Ishikawa (cell line): ENCODE measurements at regions not wholly inside any gene's neighbourhood (a gene's known extent, or its start where the extent isn't known, plus 50 kb on each side); places are given as distances from the start of the nearest gene placed in this dataset.

Experiments used
- CEBPB ChIP-seq: IDR thresholded peaks from 2 replicates; pipeline ENCODE4 v1.6.1; 2012
- CREB1 ChIP-seq: IDR thresholded peaks from 2 replicates; pipeline ENCODE4 v1.6.1; 2012; ENCODE audit warnings: low read depth
- EP300 ChIP-seq: IDR thresholded peaks from 2 replicates; pipeline ENCODE4 v1.6.1; 2012; ENCODE audit warnings: borderline replicate concordance
- FOXM1 ChIP-seq: IDR thresholded peaks from 2 replicates; pipeline ENCODE4 v1.6.1; 2012; ENCODE audit warnings: low read depth, borderline replicate concordance
- RAD21 ChIP-seq: IDR thresholded peaks from 2 replicates; pipeline ENCODE4 v1.6.1; 2012; ENCODE audit warnings: low read depth
- REST ChIP-seq: IDR thresholded peaks from 2 replicates; pipeline ENCODE4 v1.6.1; 2012; ENCODE audit warnings: low read depth, mild to moderate bottlenecking
- TAF1 ChIP-seq: IDR thresholded peaks from 2 replicates; pipeline ENCODE4 v1.6.1; 2012; ENCODE audit warnings: low read depth, mild to moderate bottlenecking
- TCF12 ChIP-seq: IDR thresholded peaks from 2 replicates; pipeline ENCODE4 v1.6.1; 2012; ENCODE audit warnings: low read depth
- TEAD4 ChIP-seq: IDR thresholded peaks from 2 replicates; pipeline ENCODE4 v1.6.1; 2012
- ZBTB7A ChIP-seq: IDR thresholded peaks from 2 replicates; pipeline ENCODE4 v1.6.1; 2012; ENCODE audit warnings: low read depth

- TF ChIP-seq REST (no peak), TAF1 (no peak), TCF12 (no peak), EP300 (no peak), TEAD4 (no peak), FOXM1 (no peak), ZBTB7A (no peak), CEBPB (no peak), RAD21 (no peak), CREB1 (no peak)
Observed at GRCh38 chr4:131419147-131419546, 1729.9 kb upstream of the PCDH10 start.
